ENCODE measurements at regions not wholly inside any gene's neighbourhood (a gene's known extent, or its start where the extent isn't known, plus 50 kb on each side); places are given as distances from the start of the nearest gene placed in this dataset.

GRCh38 chr5:167008705-167009104, 1282.7 kb upstream of the WWC1 start:
- DNase-seq (ENCODE audit: low read depth), result no peak
- H3K4me3 ChIP-seq (ENCODE audit: low read depth, low read length), result no peak overlapping the region
- no peak for TF ChIP-seq CTCF (IDR thresholded peaks at IDR 0.05; ENCODE audit: control insufficient read depth, extremely low read depth, insufficient read depth)

GRCh38 chr5:167011196-167011595, 1280.2 kb upstream of the WWC1 start:
- no peak for TF ChIP-seq CTCF (IDR thresholded peaks at IDR 0.05; ENCODE audit: control insufficient read depth, extremely low read depth, insufficient read depth)
- no peak for DNase-seq (ENCODE audit: low read depth)
- H3K4me3 ChIP-seq (ENCODE audit: low read depth, low read length), result no peak overlapping the region

DNA sequence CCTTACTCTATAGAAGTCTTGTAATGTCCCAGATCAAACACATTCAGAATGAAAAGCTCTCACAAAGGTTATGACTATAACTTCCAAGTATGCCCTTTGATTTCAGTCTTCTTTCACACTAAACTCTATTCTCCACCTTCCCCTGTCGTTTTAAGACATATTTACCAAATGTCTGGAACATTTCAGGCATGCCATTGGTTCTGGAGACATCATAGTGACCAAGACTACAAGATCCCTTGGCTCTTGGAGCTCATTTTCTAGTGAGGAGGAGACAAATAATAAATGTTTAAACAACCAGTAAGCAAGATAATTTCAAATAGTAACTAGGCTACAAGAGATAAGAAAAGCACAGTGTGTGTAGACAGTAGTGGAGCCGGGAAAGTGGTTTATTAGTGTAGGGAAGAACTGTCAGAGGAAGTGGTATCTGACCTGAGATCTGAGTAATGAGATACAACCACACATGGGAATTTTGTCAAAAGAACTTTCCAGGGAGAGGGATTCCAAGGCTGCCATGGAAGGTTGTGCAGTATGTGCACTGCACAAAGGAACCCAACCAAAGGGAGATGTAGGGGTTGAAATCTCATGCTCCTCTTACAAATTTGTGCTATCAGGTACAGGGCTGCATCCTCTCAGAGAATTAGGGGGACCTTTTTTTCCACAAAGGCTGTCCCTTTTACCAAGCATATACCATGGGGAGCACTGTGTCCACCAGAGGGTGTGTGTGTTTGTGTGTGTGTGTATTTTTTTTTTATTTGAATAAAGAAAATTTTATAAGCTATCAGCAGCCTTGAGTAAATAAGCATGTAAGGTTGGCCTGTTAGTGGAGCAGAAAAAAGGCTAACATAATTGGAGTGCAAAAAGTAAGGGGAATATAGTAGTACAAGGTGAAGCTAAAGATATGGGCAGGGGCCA, 1279.1 kb upstream of the WWC1 start:
- H3K4me3 ChIP-seq (ENCODE audit: low read depth, low read length), result no peak overlapping the region
- no peak for DNase-seq (ENCODE audit: low read depth)
- TF ChIP-seq CTCF (IDR thresholded peaks at IDR 0.05; ENCODE audit: control insufficient read depth, extremely low read depth, insufficient read depth), result peak; percentile 35

- TF ChIP-seq CTCF (IDR thresholded peaks at IDR 0.05; ENCODE audit: control insufficient read depth, extremely low read depth, insufficient read depth), result no peak
- no peak for DNase-seq (ENCODE audit: low read depth)
- no peak overlapping the region for H3K4me3 ChIP-seq (ENCODE audit: low read depth, low read length)
Measured at GRCh38 chr5:167014401-167015056, 1276.9 kb upstream of the WWC1 start.

- no peak overlapping the region for H3K4me3 ChIP-seq (ENCODE audit: low read depth, low read length)
- no peak for TF ChIP-seq CTCF (IDR thresholded peaks at IDR 0.05; ENCODE audit: control insufficient read depth, extremely low read depth, insufficient read depth)
- no peak for DNase-seq (ENCODE audit: low read depth)
Measured at GRCh38 chr5:167020418-167020817, 1271.0 kb upstream of the WWC1 start.

DNA sequence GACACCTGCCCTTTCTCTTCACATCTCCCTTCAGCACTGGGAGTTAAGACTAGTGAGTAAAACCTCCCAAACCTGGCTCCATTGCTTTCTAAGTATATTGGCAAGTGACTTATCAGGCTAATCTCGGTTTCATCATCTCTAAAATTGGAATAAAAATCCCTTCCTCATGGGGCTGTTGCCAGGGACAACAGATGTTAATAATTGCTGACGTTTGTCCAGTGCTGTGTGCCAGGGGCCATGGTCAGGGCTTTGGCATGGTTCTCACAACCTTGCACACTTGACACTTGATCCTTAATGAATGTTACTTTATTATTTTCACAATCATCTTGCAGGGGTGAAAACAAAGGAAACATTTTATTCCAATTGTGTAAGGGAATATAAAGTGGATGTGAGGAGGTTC, 1262.0 kb upstream of the WWC1 start:
- DNase-seq (ENCODE audit: low read depth), result peak; percentile 61
- no peak overlapping the region for H3K4me3 ChIP-seq (ENCODE audit: low read depth, low read length)
- TF ChIP-seq CTCF (IDR thresholded peaks at IDR 0.05; ENCODE audit: control insufficient read depth, extremely low read depth, insufficient read depth), result no peak

Measured in LNCaP clone FGC (cell line).